ENCODE measurements at regions not wholly inside any gene's neighbourhood (a gene's known extent, or its start where the extent isn't known, plus 50 kb on each side); places are given as distances from the start of the nearest gene placed in this dataset.

GRCh38 chr1:234541286-234541975, 62.5 kb upstream of the TARBP1 start:
- no peak for TF ChIP-seq POLR2A (IDR thresholded peaks at IDR 0.05; ENCODE audit: low read depth, low read length)
- no peak for FAIRE-seq
- no peak for DNase-seq (ENCODE audit: insufficient read length, low spot score)

- DNase-seq (ENCODE audit: insufficient read length, low spot score) (no peak), FAIRE-seq (no peak)
- TF ChIP-seq POLR2A (IDR thresholded peaks at IDR 0.05; ENCODE audit: low read depth, low read length), result no peak
Measured at GRCh38 chr1:234540404-234540762, 61.4 kb upstream of the TARBP1 start.

- TF ChIP-seq POLR2A (IDR thresholded peaks at IDR 0.05; ENCODE audit: low read depth, low read length), result no peak
- DNase-seq (ENCODE audit: insufficient read length, low spot score) (no peak), FAIRE-seq (no peak)
Measured at GRCh38 chr1:234539666-234540403, 60.9 kb upstream of the TARBP1 start.

- no peak for FAIRE-seq
- no peak for DNase-seq (ENCODE audit: insufficient read length, low spot score)
- no peak for TF ChIP-seq POLR2A (IDR thresholded peaks at IDR 0.05; ENCODE audit: low read depth, low read length)
Measured at GRCh38 chr1:234538930-234539649, 60.1 kb upstream of the TARBP1 start.

GRCh38 chr1:234538062-234538731, 59.2 kb upstream of the TARBP1 start:
- DNase-seq (ENCODE audit: insufficient read length, low spot score) (no peak), FAIRE-seq (no peak)
- no peak for TF ChIP-seq POLR2A (IDR thresholded peaks at IDR 0.05; ENCODE audit: low read depth, low read length)

GRCh38 chr1:234537236-234537635, 58.3 kb upstream of the TARBP1 start:
- FAIRE-seq (no peak), DNase-seq (ENCODE audit: insufficient read length, low spot score) (no peak)
- no peak for TF ChIP-seq POLR2A (IDR thresholded peaks at IDR 0.05; ENCODE audit: low read depth, low read length)

GRCh38 chr1:234536741-234537140, 57.8 kb upstream of the TARBP1 start:
- FAIRE-seq (no peak), DNase-seq (ENCODE audit: insufficient read length, low spot score) (no peak)

GRCh38 chr1:234535763-234536515, 57.0 kb upstream of the TARBP1 start:
- TF ChIP-seq POLR2A (IDR thresholded peaks at IDR 0.05; ENCODE audit: low read depth, low read length), result no peak
- no peak for FAIRE-seq
- DNase-seq (ENCODE audit: insufficient read length, low spot score), result no peak

More at GRCh38 chr1:234536741-234537140, 57.8 kb upstream of the TARBP1 start:
- no peak for TF ChIP-seq POLR2A (IDR thresholded peaks at IDR 0.05; ENCODE audit: low read depth, low read length)

- FAIRE-seq, result no peak
- TF ChIP-seq POLR2A (IDR thresholded peaks at IDR 0.05; ENCODE audit: low read depth, low read length), result no peak
- DNase-seq (ENCODE audit: insufficient read length, low spot score), result no peak
Measured at GRCh38 chr1:234535218-234535617, 56.2 kb upstream of the TARBP1 start.

- no peak for TF ChIP-seq POLR2A (IDR thresholded peaks at IDR 0.05; ENCODE audit: low read depth, low read length)
- DNase-seq (ENCODE audit: insufficient read length, low spot score), result no peak
- no peak for FAIRE-seq
Measured at GRCh38 chr1:234533975-234534876, 55.2 kb upstream of the TARBP1 start.

GRCh38 chr1:234533034-234533891, 54.3 kb upstream of the TARBP1 start:
- TF ChIP-seq POLR2A (IDR thresholded peaks at IDR 0.05; ENCODE audit: low read depth, low read length), result no peak
- DNase-seq (ENCODE audit: insufficient read length, low spot score) (peak; percentile 53), FAIRE-seq (no peak)

Data from H54 (cell line).